ENCODE measurements at regions not wholly inside any gene's neighbourhood (a gene's known extent, or its start where the extent isn't known, plus 50 kb on each side); places are given as distances from the start of the nearest gene placed in this dataset.
A peak's percentile ranks its signal among the peaks of the same experiment; 100 is the strongest.

DNA sequence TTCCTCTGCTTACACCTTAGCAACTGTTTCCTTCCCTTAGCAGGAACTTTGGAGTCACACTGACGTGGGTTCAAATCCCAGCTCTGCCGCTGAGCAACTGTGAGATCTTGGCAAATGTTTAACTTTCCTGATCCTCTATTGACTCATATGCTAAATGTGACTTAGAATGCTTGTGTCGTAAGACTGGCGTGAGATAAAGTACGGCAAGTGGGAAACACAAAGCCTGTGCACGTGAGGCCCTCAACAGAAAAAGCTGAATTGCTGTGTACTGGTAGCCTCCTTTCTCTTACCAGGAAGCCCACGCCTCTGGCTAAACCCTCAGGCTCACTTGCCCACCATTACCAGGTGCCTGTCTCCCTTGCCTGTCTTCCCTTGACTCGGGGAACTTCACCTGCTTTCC is 135.4 kb upstream of the TNR start:
- ChIA-PET POLR2A (no interaction called here), CTCF (interaction anchor here (1.4 to 2.1 kb wide), 2 partner anchors 10 to 11 kb away, joined by 3 to 9 read pairs; no protein-coding TSS in a partner anchor)
- TF ChIP-seq, protein P1, sequence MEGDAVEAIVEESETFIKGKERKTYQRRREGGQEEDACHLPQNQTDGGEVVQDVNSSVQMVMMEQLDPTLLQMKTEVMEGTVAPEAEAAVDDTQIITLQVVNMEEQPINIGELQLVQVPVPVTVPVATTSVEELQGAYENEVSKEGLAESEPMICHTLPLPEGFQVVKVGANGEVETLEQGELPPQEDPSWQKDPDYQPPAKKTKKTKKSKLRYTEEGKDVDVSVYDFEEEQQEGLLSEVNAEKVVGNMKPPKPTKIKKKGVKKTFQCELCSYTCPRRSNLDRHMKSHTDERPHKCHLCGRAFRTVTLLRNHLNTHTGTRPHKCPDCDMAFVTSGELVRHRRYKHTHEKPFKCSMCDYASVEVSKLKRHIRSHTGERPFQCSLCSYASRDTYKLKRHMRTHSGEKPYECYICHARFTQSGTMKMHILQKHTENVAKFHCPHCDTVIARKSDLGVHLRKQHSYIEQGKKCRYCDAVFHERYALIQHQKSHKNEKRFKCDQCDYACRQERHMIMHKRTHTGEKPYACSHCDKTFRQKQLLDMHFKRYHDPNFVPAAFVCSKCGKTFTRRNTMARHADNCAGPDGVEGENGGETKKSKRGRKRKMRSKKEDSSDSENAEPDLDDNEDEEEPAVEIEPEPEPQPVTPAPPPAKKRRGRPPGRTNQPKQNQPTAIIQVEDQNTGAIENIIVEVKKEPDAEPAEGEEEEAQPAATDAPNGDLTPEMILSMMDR (IDR thresholded peaks at IDR 0.05; ENCODE audit: control extremely low read depth, extremely low read depth, low read depth, missing control alignments): no peak
- DNase-seq (ENCODE audit: extremely low spot score): no peak

- DNase-seq (ENCODE audit: extremely low spot score): no peak
- TF ChIP-seq, protein P1 (IDR thresholded peaks at IDR 0.05; ENCODE audit: control extremely low read depth, extremely low read depth, low read depth, missing control alignments): no peak
- ChIA-PET CTCF (interaction anchor here (1.4 to 2.1 kb wide), 2 partner anchors 9 to 10 kb away, joined by 6 to 9 read pairs; no protein-coding TSS in a partner anchor), POLR2A (no interaction called here)
Measured at GRCh38 chr1:175877939-175878737, 134.7 kb upstream of the TNR start.

GRCh38 chr1:175875556-175875955 is 132.2 kb upstream of the TNR start:
- DNase-seq (ENCODE audit: extremely low spot score): no peak
- POLR2A ChIA-PET: no interaction called here
- CTCF ChIA-PET: no interaction called here
- TF ChIP-seq, protein P1 (IDR thresholded peaks at IDR 0.05; ENCODE audit: control extremely low read depth, extremely low read depth, low read depth, missing control alignments): no peak

DNA sequence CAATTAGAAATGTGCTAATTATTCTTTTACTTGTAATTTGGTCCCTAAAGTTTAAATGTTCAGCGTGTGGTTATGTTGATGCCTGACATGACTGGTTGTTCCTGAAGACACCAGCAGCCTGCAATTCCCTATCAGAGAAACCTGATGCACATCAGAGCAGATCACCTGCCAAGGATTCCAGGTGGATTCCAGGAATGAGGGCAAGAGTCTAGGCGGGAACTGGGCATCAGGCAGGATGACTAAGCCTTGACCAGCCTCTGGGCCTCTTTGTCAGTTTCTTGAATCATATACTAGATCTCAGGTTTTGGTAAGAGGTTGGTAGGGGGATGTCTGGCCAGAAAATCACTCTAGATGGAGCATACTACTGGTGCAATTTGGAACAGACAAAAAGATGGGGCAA is 130.7 kb upstream of the TNR start:
- no peak for DNase-seq (ENCODE audit: extremely low spot score)
- ChIA-PET CTCF (no interaction called here), POLR2A (no interaction called here)
- TF ChIP-seq, protein P1 (IDR thresholded peaks at IDR 0.05; ENCODE audit: control extremely low read depth, extremely low read depth, low read depth, missing control alignments): no peak

DNA sequence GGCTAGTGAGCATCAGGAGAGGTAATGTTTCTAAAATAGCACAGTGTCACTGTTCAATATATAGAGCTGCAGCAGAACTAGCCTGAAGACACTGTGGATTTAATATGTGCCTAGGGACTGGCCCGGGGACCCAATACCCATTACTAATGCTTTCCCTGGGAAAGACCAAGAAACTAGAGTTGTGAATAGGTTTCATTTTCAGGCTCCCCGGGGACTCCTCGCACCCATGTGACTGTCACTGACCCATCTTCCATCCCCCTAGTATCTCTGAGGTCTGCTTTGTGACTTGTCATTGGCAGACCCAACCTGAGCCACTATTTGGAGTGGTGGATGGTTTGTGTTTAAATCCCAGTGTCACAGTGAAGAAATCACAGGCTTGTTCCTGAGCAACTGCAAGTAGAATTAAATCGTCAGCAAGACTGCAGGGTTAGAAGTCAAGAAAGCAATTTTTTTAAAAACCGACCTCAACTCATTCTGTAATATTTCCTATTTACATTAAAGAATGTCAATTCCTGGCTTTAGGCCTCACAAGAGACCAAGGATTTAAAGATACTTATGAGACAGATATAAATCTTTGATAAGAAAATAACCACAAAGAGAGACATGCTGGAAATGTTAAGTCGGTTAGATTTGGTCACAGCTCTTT is 130.0 kb upstream of the TNR start:
- TF ChIP-seq, protein P1 (IDR thresholded peaks at IDR 0.05; ENCODE audit: control extremely low read depth, extremely low read depth, low read depth, missing control alignments): no peak
- ChIA-PET POLR2A (no interaction called here), CTCF (no interaction called here)
- peak; percentile 23 for DNase-seq (ENCODE audit: extremely low spot score)

- DNase-seq (ENCODE audit: extremely low spot score): no peak
- POLR2A ChIA-PET: no interaction called here
- TF ChIP-seq, protein P1 (IDR thresholded peaks at IDR 0.05; ENCODE audit: control extremely low read depth, extremely low read depth, low read depth, missing control alignments): no peak
- CTCF ChIA-PET: interaction anchor here (0.9 kb wide), 1 partner anchor 202 kb away, joined by 3 read pairs; no protein-coding TSS in a partner anchor
Measured at GRCh38 chr1:175872588-175872987, 129.2 kb upstream of the TNR start.

Data from GM10248 (cell line).